HepG2 (cell line): ENCODE measurements at regions not wholly inside any gene's neighbourhood (a gene's known extent, or its start where the extent isn't known, plus 50 kb on each side); places are given as distances from the start of the nearest gene placed in this dataset.

Experiments used
- CREB1 ChIP-seq, 2 experiments: fragments of 450-650 bp in 1 of 2; IDR thresholded peaks; 2 replicates each; pipeline ENCODE4 v1.6.1; 2016 to 2017; ENCODE audit warnings: control low read depth in 1 of 2, mild to moderate bottlenecking in 1 of 2, missing compliant biosample characterization in 1 of 2, missing genetic modification characterization in 1 of 2
- EP300 ChIP-seq, 3 experiments: sonication (generic) in 1 of 3; formaldehyde crosslinking in 1 of 3; IDR thresholded peaks; 2 replicates each; pipeline versions ENCODE4 v1.5.1 to v1.6.1; 2011 to 2020; ENCODE audit warnings: low read depth in 2 of 3, low read length in 2 of 3, borderline replicate concordance in 1 of 3, improper control_type of control experiment in 1 of 3, mild to moderate bottlenecking in 1 of 3, missing genetic modification reagents in 1 of 3, moderate library complexity in 1 of 3
- GABPA ChIP-seq, 2 experiments: IDR thresholded peaks; 2 replicates each; pipeline ENCODE4 v1.6.1; 2011 to 2016; ENCODE audit warnings: low read depth in 2 of 2, low read length in 1 of 2, missing biosample characterization in 1 of 2, missing genetic modification characterization in 1 of 2
- HNRNPLL ChIP-seq: fragments of 200-400 bp; formaldehyde crosslinking; IDR thresholded peaks from 2 replicates; pipeline ENCODE4 v1.6.1; 2017; ENCODE audit warnings: mild to moderate bottlenecking, low read depth, low read length; ENCODE audit not compliant: poor library complexity, severe bottlenecking
- JDP2 ChIP-seq: sonication (generic); formaldehyde crosslinking; IDR thresholded peaks from 2 replicates; pipeline ENCODE4 v1.8.1; 2022; ENCODE audit warnings: missing genetic modification reagents, borderline replicate concordance
- KDM5B ChIP-seq: sonication (generic); formaldehyde crosslinking; IDR thresholded peaks from 2 replicates; pipeline ENCODE4 v1.4.0; 2020; ENCODE audit warnings: missing genetic modification reagents, mild to moderate bottlenecking, borderline replicate concordance
- KDM6A ChIP-seq: IDR thresholded peaks from 2 replicates; pipeline ENCODE4 v1.6.1; 2016; ENCODE audit warnings: low read depth
- NFIC ChIP-seq: IDR thresholded peaks from 2 replicates; pipeline ENCODE4 v1.6.1; 2012; ENCODE audit warnings: mild to moderate bottlenecking, low read length, inconsistent platforms
- RERE ChIP-seq: IDR thresholded peaks from 2 replicates; pipeline ENCODE4 v1.6.1; 2016; ENCODE audit warnings: low read depth, missing genetic modification reagents, missing compliant biosample characterization
- SIX4 ChIP-seq: sonication (generic); formaldehyde crosslinking; IDR thresholded peaks from 2 replicates; pipeline ENCODE4 v1.4.0; 2020; ENCODE audit warnings: missing genetic modification reagents
- ZBTB7A ChIP-seq: sonication (generic); formaldehyde crosslinking; IDR thresholded peaks from 2 replicates; pipeline ENCODE4 v1.8.0; 2022; ENCODE audit warnings: mild to moderate bottlenecking, missing genetic modification reagents
- ZBTB8A ChIP-seq: sonication (generic); formaldehyde crosslinking; IDR thresholded peaks from 2 replicates; pipeline ENCODE4 v1.4.0; 2020; ENCODE audit warnings: mild to moderate bottlenecking, low read depth, missing genetic modification reagents, borderline replicate concordance
- ZFP91 ChIP-seq: sonication (generic); formaldehyde crosslinking; IDR thresholded peaks from 2 replicates; pipeline ENCODE4 v1.9.0; 2022; ENCODE audit warnings: missing genetic modification reagents, mild to moderate bottlenecking, borderline replicate concordance
- ZKSCAN5 ChIP-seq: sonication (generic); formaldehyde crosslinking; IDR thresholded peaks from 2 replicates; pipeline ENCODE4 v1.5.1; 2020; ENCODE audit warnings: mild to moderate bottlenecking, missing genetic modification reagents
- ZMAT3 ChIP-seq: sonication (generic); formaldehyde crosslinking; conservative IDR thresholded peaks from 2 replicates; pipeline ENCODE4 v1.7.0; 2021; ENCODE audit warnings: missing genetic modification reagents
- ZNF230 ChIP-seq: sonication (generic); formaldehyde crosslinking; IDR thresholded peaks from 2 replicates; pipeline ENCODE4 v1.4.0; 2020; ENCODE audit warnings: mild to moderate bottlenecking, missing genetic modification reagents
- ZNF331 ChIP-seq: sonication (generic); formaldehyde crosslinking; IDR thresholded peaks from 2 replicates; pipeline ENCODE4 v1.4.0; 2020; ENCODE audit warnings: missing genetic modification reagents
- ZNF503 ChIP-seq: sonication (generic); formaldehyde crosslinking; IDR thresholded peaks from 2 replicates; pipeline ENCODE4 v1.4.0; 2020; ENCODE audit warnings: missing genetic modification reagents
- ZNF724P ChIP-seq: sonication (generic); formaldehyde crosslinking; IDR thresholded peaks from 2 replicates; pipeline ENCODE4 v1.8.0; 2022; ENCODE audit warnings: missing genetic modification reagents, borderline replicate concordance
- ZNF740 ChIP-seq: sonication (generic); formaldehyde crosslinking; IDR thresholded peaks from 2 replicates; pipeline ENCODE4 v1.4.0; 2020; ENCODE audit warnings: missing genetic modification reagents

- peak; percentile 72; the same call in 1 of the 2 replicates for TF ChIP-seq KDM6A (CRISPR knock-in tag)
- peak; percentile 82 for TF ChIP-seq NFIC
- no peak for TF ChIP-seq CREB1 (IDR thresholded peaks at IDR 0.05)
- peak; percentile 67 for TF ChIP-seq CREB1 (CRISPR knock-in tag; IDR thresholded peaks at IDR 0.05)
- peak; percentile 84 for TF ChIP-seq ZNF331 (CRISPR knock-in tag)
- TF ChIP-seq ZNF230, result 0 out of 2 replicates have a peak, but pooled peaks have one; percentile 35
- TF ChIP-seq EP300 (IDR thresholded peaks at IDR 0.05; ENCODE audit: low read depth in 2 of 2, low read length in 2 of 2), result peak; percentile 65 to 98; a peak in 2 of 4 replicates
- TF ChIP-seq EP300 (CRISPR knock-in tag; IDR thresholded peaks at IDR 0.05; ENCODE audit: borderline replicate concordance), result peak; percentile 96
- no peak for TF ChIP-seq ZBTB7A (CRISPR knock-in tag)
- TF ChIP-seq JDP2 (CRISPR knock-in tag), result no peak
- TF ChIP-seq HNRNPLL, result no peak
- peak; percentile 67; the same call in 1 of the 2 replicates for TF ChIP-seq ZBTB8A (CRISPR knock-in tag)
- peak; percentile 59; the same call in 1 of the 2 replicates for TF ChIP-seq ZNF503 (CRISPR knock-in tag)
- TF ChIP-seq ZNF740, result peak; percentile 51; the same call in 1 of the 2 replicates
- TF ChIP-seq ZKSCAN5 (CRISPR knock-in tag), result peak; percentile 95
- no peak for TF ChIP-seq ZMAT3 (CRISPR knock-in tag)
- peak; percentile 60; the same call in 1 of the 2 replicates for TF ChIP-seq SIX4
- peak; percentile 78 for TF ChIP-seq RERE
- peak; percentile 48; the same call in 1 of the 2 replicates for TF ChIP-seq KDM5B (CRISPR knock-in tag)
- peak; percentile 71 for TF ChIP-seq ZFP91 (CRISPR knock-in tag)
- no peak for TF ChIP-seq ZNF724P (CRISPR knock-in tag)
- no peak for TF ChIP-seq GABPA (IDR thresholded peaks at IDR 0.05; ENCODE audit: low read depth, low read length)
- TF ChIP-seq GABPA (CRISPR knock-in tag; IDR thresholded peaks at IDR 0.05; ENCODE audit: low read depth), result no peak
Observed at GRCh38 chr5:67770431-67771025, 445.0 kb upstream of the PIK3R1 start (continued).
